Parathyroid adenoma (tissue), 2 donors: ENCODE measurements at regions not wholly inside any gene's neighbourhood (a gene's known extent, or its start where the extent isn't known, plus 50 kb on each side); places are given as distances from the start of the nearest gene placed in this dataset.

Source experiments
- H2AFZ ChIP-seq: fragments of 300-600 bp; sonication (generic); one replicate; pipeline ENCODE4 v1.7.0; 2017; ENCODE audit warnings: antibody characterized with exemption, mild to moderate bottlenecking
- H3K27ac ChIP-seq: fragments of 300-600 bp; sonication (generic); one replicate; pipeline ENCODE4 v1.7.0; 2017
- H3K27me3 ChIP-seq: fragments of 300-600 bp; sonication (generic); one replicate; pipeline ENCODE4 v1.7.0; 2017; ENCODE audit warnings: low read length; ENCODE audit not compliant: control insufficient read depth, insufficient read depth
- H3K36me3 ChIP-seq: fragments of 300-600 bp; sonication (generic); one replicate; pipeline ENCODE4 v1.7.0; 2017; ENCODE audit warnings: low read length; ENCODE audit not compliant: control insufficient read depth, insufficient read depth
- H3K4me1 ChIP-seq: fragments of 300-600 bp; sonication (generic); one replicate; pipeline ENCODE4 v1.7.0; 2017; ENCODE audit warnings: control low read depth
- H3K4me2 ChIP-seq: fragments of 300-600 bp; sonication (generic); one replicate; pipeline ENCODE4 v1.7.0; 2017; ENCODE audit warnings: low read length
- H3K4me3 ChIP-seq: fragments of 300-600 bp; sonication (generic); one replicate; pipeline ENCODE4 v1.7.0; 2017; ENCODE audit warnings: low read depth, low read length
- H3K79me2 ChIP-seq: fragments of 300-600 bp; sonication (generic); one replicate; pipeline ENCODE4 v1.7.0; 2017; ENCODE audit warnings: control low read depth
- H3K9ac ChIP-seq: fragments of 300-600 bp; sonication (generic); one replicate; pipeline ENCODE4 v1.7.0; 2017; ENCODE audit warnings: mild to moderate bottlenecking
- H3K9me3 ChIP-seq: fragments of 300-600 bp; sonication (generic); one replicate; pipeline ENCODE4 v1.7.0; 2017; ENCODE audit warnings: low read length; ENCODE audit not compliant: control insufficient read depth
- TF ChIP-seq, protein P1 (sequence below): fragments of 300-600 bp; sonication (generic); IDR thresholded peaks from one replicate; pipeline ENCODE4 v1.7.0; 2017; ENCODE audit warnings: antibody characterized with exemption, mild to moderate bottlenecking
- donor health status: primary hyperparathyroidism.

GRCh38 chr1:192080684-192081083 lies 77.6 kb upstream of the RGS18 start:
- H2AFZ ChIP-seq, result no peak overlapping the region
- H3K4me1 ChIP-seq, result no peaks in the 10 kb centered on the region
- H3K4me2 ChIP-seq, result no peak overlapping the region
- no peak overlapping the region for H3K9ac ChIP-seq
- H3K27me3 ChIP-seq, result no peaks in the 10 kb centered on the region
- no peak overlapping the region for H3K27ac ChIP-seq
- no peaks in the 10 kb centered on the region for H3K79me2 ChIP-seq
- H3K36me3 ChIP-seq, result no peaks in the 10 kb centered on the region
- TF ChIP-seq, protein P1, sequence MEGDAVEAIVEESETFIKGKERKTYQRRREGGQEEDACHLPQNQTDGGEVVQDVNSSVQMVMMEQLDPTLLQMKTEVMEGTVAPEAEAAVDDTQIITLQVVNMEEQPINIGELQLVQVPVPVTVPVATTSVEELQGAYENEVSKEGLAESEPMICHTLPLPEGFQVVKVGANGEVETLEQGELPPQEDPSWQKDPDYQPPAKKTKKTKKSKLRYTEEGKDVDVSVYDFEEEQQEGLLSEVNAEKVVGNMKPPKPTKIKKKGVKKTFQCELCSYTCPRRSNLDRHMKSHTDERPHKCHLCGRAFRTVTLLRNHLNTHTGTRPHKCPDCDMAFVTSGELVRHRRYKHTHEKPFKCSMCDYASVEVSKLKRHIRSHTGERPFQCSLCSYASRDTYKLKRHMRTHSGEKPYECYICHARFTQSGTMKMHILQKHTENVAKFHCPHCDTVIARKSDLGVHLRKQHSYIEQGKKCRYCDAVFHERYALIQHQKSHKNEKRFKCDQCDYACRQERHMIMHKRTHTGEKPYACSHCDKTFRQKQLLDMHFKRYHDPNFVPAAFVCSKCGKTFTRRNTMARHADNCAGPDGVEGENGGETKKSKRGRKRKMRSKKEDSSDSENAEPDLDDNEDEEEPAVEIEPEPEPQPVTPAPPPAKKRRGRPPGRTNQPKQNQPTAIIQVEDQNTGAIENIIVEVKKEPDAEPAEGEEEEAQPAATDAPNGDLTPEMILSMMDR, result no peak
- H3K4me3 ChIP-seq, result no peak overlapping the region
- no peaks in the 10 kb centered on the region for H3K9me3 ChIP-seq

GRCh38 chr1:192081359-192081758 lies 76.9 kb upstream of the RGS18 start:
- Histone ChIP-seq H3K9me3 (no peaks in the 10 kb centered on the region), H3K4me3 (no peak overlapping the region), H2AFZ (no peak overlapping the region), H3K36me3 (no peaks in the 10 kb centered on the region), H3K4me2 (no peak overlapping the region), H3K27ac (no peak overlapping the region), H3K9ac (no peak overlapping the region), H3K4me1 (no peaks in the 10 kb centered on the region), H3K27me3 (no peaks in the 10 kb centered on the region), H3K79me2 (no peaks in the 10 kb centered on the region)
- TF ChIP-seq, protein P1, result no peak

DNA sequence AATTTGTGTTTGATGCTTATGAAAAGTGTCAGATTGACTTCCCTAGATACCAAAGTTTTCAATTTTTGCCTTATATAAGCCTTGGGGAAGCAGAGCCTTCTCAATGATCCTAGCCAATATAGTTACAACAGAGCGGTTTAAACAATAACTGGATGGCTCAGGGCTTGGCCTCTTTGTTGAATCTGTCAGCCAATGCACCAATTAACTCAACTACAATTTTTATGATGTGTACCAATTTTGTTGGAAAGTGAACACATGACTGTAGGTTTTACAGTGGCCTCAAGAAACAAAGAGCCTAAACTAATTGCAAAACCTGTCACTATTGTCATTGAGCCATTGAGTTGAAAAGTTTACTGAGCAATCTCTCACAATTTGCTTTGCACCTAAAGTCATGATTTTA lies 71.6 kb upstream of the RGS18 start:
- H3K27ac ChIP-seq, result no peak overlapping the region
- H3K4me1 ChIP-seq, result no peaks in the 10 kb centered on the region
- H3K36me3 ChIP-seq, result no peaks in the 10 kb centered on the region
- H3K9me3 ChIP-seq, result no peaks in the 10 kb centered on the region
- H3K27me3 ChIP-seq, result no peaks in the 10 kb centered on the region
- TF ChIP-seq, protein P1, result no peak
- H3K9ac ChIP-seq, result no peak overlapping the region
- no peak overlapping the region for H2AFZ ChIP-seq
- no peak overlapping the region for H3K4me3 ChIP-seq
- H3K79me2 ChIP-seq, result no peaks in the 10 kb centered on the region
- H3K4me2 ChIP-seq, result no peak overlapping the region

- Histone ChIP-seq H3K4me2 (no peak overlapping the region), H3K9me3 (no peaks in the 10 kb centered on the region), H2AFZ (no peak overlapping the region), H3K27ac (no peak overlapping the region), H3K79me2 (no peaks in the 10 kb centered on the region), H3K36me3 (no peaks in the 10 kb centered on the region), H3K9ac (no peak overlapping the region), H3K4me3 (no peak overlapping the region), H3K4me1 (no peaks in the 10 kb centered on the region), H3K27me3 (no peaks in the 10 kb centered on the region)
- TF ChIP-seq, protein P1, result no peak
Measured at GRCh38 chr1:192087334-192087733, 70.9 kb upstream of the RGS18 start.

GRCh38 chr1:192088496-192088895 lies 69.8 kb upstream of the RGS18 start:
- Histone ChIP-seq H3K36me3 (no peaks in the 10 kb centered on the region), H2AFZ (no peak overlapping the region), H3K9ac (no peak overlapping the region), H3K4me1 (no peaks in the 10 kb centered on the region), H3K27ac (no peak overlapping the region), H3K79me2 (no peaks in the 10 kb centered on the region), H3K9me3 (no peaks in the 10 kb centered on the region), H3K4me3 (no peak overlapping the region), H3K4me2 (no peak overlapping the region), H3K27me3 (no peaks in the 10 kb centered on the region)
- TF ChIP-seq, protein P1, result no peak
